Fibroblast of lung (primary cell): ENCODE measurements at regions not wholly inside any gene's neighbourhood (a gene's known extent, or its start where the extent isn't known, plus 50 kb on each side); places are given as distances from the start of the nearest gene placed in this dataset.

Source experiments
- EZH2 ChIP-seq: IDR thresholded peaks from 2 replicates; pipeline ENCODE4 v1.5.1; 2012; ENCODE audit warnings: low read length, control low read depth, mild to moderate bottlenecking; ENCODE audit errors: missing control alignments
- TF ChIP-seq, protein P1 (sequence below), 2 donors: IDR thresholded peaks in 1 of 2; conservative IDR thresholded peaks in 1 of 2; 1 replicate in 1 of 2; 2 replicates in 1 of 2; pipeline ENCODE4 v1.5.1; 2011 to 2012; ENCODE audit warnings: low read length in 2 of 2, control low read depth in 1 of 2, inconsistent platforms in 1 of 2, low read depth in 1 of 2, mild to moderate bottlenecking in 1 of 2

DNA sequence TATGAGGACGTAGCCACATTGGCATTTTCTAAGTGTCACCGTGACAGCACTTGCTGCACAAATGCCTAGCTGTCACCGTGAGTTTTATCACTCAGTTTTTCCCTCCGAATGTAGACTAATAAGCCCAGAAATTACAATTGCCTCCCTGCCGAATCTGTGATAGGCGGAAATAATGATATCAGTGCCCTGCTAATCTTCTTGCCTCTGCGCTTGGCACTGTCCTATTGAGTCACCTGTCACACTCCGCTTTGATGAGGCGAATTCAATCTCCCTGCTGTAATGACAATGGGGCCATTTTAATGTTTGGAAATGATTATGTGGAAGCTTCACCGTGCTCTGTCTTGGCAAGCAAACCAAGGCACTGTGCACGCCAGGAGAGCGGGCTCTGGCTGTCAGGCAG, 112.8 kb downstream of the LINC00237 start:
- TF ChIP-seq EZH2: no peak
- TF ChIP-seq, protein P1, sequence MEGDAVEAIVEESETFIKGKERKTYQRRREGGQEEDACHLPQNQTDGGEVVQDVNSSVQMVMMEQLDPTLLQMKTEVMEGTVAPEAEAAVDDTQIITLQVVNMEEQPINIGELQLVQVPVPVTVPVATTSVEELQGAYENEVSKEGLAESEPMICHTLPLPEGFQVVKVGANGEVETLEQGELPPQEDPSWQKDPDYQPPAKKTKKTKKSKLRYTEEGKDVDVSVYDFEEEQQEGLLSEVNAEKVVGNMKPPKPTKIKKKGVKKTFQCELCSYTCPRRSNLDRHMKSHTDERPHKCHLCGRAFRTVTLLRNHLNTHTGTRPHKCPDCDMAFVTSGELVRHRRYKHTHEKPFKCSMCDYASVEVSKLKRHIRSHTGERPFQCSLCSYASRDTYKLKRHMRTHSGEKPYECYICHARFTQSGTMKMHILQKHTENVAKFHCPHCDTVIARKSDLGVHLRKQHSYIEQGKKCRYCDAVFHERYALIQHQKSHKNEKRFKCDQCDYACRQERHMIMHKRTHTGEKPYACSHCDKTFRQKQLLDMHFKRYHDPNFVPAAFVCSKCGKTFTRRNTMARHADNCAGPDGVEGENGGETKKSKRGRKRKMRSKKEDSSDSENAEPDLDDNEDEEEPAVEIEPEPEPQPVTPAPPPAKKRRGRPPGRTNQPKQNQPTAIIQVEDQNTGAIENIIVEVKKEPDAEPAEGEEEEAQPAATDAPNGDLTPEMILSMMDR (conservative IDR thresholded peaks at IDR 0.05 in 1 of 2, IDR thresholded peaks at IDR 0.05 in 1 of 2; ENCODE audit: low read depth in 1 of 2, low read length in 2 of 2): no peak
